ENCODE measurements at regions not wholly inside any gene's neighbourhood (a gene's known extent, or its start where the extent isn't known, plus 50 kb on each side); places are given as distances from the start of the nearest gene placed in this dataset.
"Not testable (repeated sequence)": the region's sequence is repeated elsewhere in the genome, so short reads cannot be mapped to it uniquely, and the experiment has no call there.

GRCh38 chr5:7105358-7105757 lies 290.6 kb upstream of the ADCY2 start:
- DNase-seq, result no peak

GRCh38 chr5:7117961-7118360 lies 278.0 kb upstream of the ADCY2 start:
- no peak for DNase-seq

- DNase-seq, result no peak
Measured at GRCh38 chr5:7131680-7132079, 264.3 kb upstream of the ADCY2 start.

- no peak for DNase-seq
Measured at GRCh38 chr5:7146886-7147285, 249.1 kb upstream of the ADCY2 start.

- no peak for DNase-seq
Measured at GRCh38 chr5:7157083-7157482, 238.9 kb upstream of the ADCY2 start.

GRCh38 chr5:7169240-7169878 lies 226.6 kb upstream of the ADCY2 start:
- no peak for DNase-seq

GRCh38 chr5:7170785-7171184 lies 225.2 kb upstream of the ADCY2 start:
- not testable (repeated sequence) for DNase-seq

GRCh38 chr5:7179364-7179763 lies 216.6 kb upstream of the ADCY2 start:
- no peak for DNase-seq

GRCh38 chr5:7181841-7182240 lies 214.1 kb upstream of the ADCY2 start:
- DNase-seq, result no peak

GRCh38 chr5:7185742-7186141 lies 210.2 kb upstream of the ADCY2 start:
- no peak for DNase-seq

GRCh38 chr5:7186818-7187217 lies 209.1 kb upstream of the ADCY2 start:
- DNase-seq, result no peak

- DNase-seq, result no peak
Measured at GRCh38 chr5:7190712-7191250, 205.2 kb upstream of the ADCY2 start.

- DNase-seq, result no peak
Measured at GRCh38 chr5:7192016-7192415, 203.9 kb upstream of the ADCY2 start.

GRCh38 chr5:7202846-7203245 lies 193.1 kb upstream of the ADCY2 start:
- DNase-seq, result no peak

GRCh38 chr5:7207979-7208378 lies 188.0 kb upstream of the ADCY2 start:
- no peak for DNase-seq

GRCh38 chr5:7208938-7209337 lies 187.0 kb upstream of the ADCY2 start:
- no peak for DNase-seq

- DNase-seq, result no peak
Measured at GRCh38 chr5:7209658-7210057, 186.3 kb upstream of the ADCY2 start.

- no peak for DNase-seq
Measured at GRCh38 chr5:7210549-7210948, 185.4 kb upstream of the ADCY2 start.

GRCh38 chr5:7213525-7213924 lies 182.4 kb upstream of the ADCY2 start:
- DNase-seq, result no peak

- DNase-seq, result no peak
Measured at GRCh38 chr5:7214906-7215416, 181.0 kb upstream of the ADCY2 start.

GRCh38 chr5:7218141-7218540 lies 177.8 kb upstream of the ADCY2 start:
- DNase-seq, result no peak

GRCh38 chr5:7220156-7220555 lies 175.8 kb upstream of the ADCY2 start:
- DNase-seq, result no peak

GRCh38 chr5:7221041-7221440 lies 174.9 kb upstream of the ADCY2 start:
- DNase-seq, result no peak

- no peak for DNase-seq
Measured at GRCh38 chr5:7225826-7226225, 170.1 kb upstream of the ADCY2 start.

- DNase-seq, result no peak
Measured at GRCh38 chr5:7242118-7242710, 153.7 kb upstream of the ADCY2 start.

All from activated T-cell treated with anti-CD3 and anti-CD28 coated beads, Interleukin-2, amount 50 U/mL, for 48 hours (primary cell).